HG03196 (cell line): ENCODE measurements at regions not wholly inside any gene's neighbourhood (a gene's known extent, or its start where the extent isn't known, plus 50 kb on each side); places are given as distances from the start of the nearest gene placed in this dataset.

ENCODE experiments used
- ATAC-seq: cut with Tn5 transposase; IDR thresholded peaks from one replicate; pipeline ENCODE4 v1.9.1; 2021; ENCODE audit not compliant: unreplicated experiment

GRCh38 chr18:4858379-4859127 lies 338.5 kb downstream of the AKAIN1 start:
- no peak for ATAC-seq

GRCh38 chr18:4854671-4855070 lies 342.4 kb downstream of the AKAIN1 start:
- ATAC-seq: no peak

DNA sequence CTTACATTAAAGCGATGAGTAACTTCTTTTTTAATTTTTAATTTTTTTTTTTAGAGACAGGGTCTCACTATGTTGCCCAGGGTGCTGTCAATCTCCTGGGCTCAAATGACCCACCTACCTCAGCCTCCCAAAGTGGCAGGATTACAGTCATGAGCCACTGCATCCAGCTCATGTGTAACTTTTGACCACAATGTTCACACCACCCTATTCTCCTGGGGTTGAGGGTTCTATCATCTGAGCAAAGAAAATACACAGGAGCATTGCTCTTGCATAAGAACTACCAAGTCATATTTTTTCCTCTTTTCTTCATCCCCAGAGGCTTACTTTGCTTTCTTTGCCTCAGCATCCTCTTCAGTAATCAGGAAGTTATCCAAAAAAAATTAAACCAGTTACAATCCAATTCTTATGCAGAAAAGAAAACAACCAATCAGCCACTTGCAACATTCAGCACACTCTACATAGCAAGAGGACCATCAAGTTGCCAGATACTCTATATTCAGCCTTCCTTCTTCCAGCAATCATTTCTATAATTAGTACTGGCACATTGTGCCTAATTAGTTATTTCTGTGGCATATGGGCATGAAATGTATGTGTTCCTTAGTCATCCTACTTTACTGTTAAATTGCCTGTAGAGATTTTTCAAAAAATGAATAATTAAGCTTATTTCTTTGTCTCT lies 345.6 kb downstream of the AKAIN1 start:
- ATAC-seq: no peak

- ATAC-seq: no peak
Measured at GRCh38 chr18:4847056-4847455, 350.0 kb downstream of the AKAIN1 start.

GRCh38 chr18:4844320-4844719 lies 352.7 kb downstream of the AKAIN1 start:
- no peak for ATAC-seq

DNA sequence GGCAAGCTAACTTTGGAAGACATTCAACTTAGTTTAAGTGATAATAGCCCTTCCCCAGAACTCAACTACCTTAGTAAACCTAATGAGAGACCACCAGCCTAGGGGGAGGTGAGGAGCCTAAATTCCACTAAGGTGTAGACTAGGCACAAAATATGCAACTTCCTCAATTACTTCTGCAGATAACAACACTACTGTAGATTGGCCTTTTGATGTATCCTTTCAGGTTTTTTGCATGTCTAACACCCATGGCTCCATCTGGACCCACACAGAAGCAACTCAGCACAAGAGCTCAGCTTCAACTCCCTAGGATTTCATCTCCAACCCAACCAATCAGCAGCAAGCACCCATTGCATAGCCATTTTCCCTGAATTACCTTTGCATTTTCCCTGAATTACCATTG lies 353.3 kb downstream of the AKAIN1 start:
- no peak for ATAC-seq

DNA sequence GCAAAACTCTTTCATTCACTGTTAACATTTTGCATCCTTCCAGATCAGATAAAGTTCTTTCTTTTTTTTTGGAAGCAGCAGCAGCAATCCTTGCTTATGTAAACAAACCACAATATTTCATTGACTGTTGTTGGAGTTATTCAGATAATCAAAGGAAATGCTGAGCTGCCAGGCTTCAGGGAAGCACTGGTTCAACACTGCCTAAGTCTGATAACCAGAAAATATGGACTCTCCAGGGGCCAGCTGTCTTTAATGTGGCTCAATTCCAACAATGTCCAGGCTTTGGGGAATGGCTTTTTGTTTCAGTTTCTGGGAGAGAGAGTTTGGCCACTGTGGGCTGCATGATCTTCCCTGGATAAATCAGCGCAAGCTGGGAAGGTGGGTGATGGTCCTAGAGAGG lies 354.3 kb downstream of the AKAIN1 start:
- no peak for ATAC-seq

DNA sequence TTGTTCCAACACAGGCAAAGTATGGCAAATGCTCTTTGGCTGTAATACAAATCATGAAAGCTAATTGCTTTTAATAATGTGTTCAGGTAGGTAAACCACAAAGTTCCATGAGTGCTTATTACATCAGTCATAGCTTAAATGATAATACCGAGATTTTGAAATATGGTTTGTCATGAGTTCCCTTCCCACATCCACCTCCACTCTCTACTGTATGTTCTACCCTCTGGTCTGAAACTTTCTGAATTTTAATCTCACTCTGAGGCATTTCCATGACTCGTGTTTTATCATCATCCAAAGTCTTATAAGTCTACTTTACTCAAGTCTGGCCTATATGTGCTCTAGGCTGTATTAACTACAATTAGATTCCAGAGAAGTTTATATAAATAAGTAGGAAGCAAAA lies 354.8 kb downstream of the AKAIN1 start:
- no peak for ATAC-seq

GRCh38 chr18:4839639-4840038 lies 357.4 kb downstream of the AKAIN1 start:
- no peak for ATAC-seq

- ATAC-seq: no peak
Measured at GRCh38 chr18:4836141-4836540, 360.9 kb downstream of the AKAIN1 start.

GRCh38 chr18:4831791-4832375 lies 365.2 kb downstream of the AKAIN1 start:
- ATAC-seq: no peak

DNA sequence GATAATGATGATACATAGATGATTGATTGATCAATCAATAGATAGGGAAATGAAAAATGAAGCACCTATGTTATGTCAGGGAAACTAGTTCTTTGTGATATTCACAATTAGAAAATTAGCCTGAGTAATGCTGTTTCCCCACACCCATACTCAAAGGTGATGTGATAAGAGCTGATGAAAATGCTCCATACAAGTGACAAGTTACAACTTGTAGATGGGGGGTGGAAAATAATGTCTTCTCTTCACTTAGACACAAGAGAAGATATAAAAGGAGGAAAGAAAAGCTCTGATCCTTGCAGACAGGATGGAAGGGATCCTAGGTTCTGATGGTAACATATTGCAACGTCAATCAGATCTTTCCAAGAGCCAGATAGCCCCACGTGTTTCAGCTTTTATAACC lies 365.9 kb downstream of the AKAIN1 start:
- no peak for ATAC-seq

DNA sequence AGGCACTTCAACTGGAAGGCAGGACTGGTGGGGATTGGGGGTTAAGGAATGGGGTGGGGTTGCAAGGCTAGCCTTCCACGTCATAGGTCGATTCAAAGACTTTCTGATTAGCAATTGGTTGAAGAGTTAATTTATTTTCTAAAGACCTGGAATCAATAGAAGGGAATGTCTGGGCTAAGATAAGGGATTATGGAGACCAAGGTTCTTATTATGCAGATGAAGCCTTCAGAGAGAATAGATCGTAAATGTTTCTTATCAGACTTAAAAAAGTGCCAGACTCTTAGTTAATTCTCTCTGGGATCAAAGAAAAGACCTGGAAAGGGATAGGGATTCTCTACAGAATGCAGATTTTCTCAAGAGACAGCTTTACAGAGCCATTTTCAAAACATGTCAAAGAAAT lies 368.0 kb upstream of the DLGAP1 start:
- ATAC-seq: no peak

DNA sequence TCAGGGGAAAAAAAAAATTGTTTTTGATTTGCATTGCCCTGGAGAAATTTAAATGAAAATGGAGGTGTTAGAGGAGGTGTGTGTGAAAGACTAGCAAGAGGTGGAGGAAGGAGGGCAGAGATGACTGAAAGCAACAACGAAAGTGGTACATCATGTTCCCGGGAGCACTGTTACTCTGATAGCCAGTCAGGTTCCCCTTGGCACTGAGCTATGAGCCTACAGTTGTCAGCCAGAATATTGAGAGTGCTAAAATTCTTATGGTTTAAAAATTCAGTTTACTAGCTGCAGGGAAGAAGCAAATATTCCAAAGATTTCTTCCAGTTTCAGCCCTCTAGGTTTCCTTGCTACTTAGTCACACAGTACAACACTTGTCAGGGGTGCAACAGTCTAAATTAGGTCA lies 366.7 kb upstream of the DLGAP1 start:
- ATAC-seq: no peak

DNA sequence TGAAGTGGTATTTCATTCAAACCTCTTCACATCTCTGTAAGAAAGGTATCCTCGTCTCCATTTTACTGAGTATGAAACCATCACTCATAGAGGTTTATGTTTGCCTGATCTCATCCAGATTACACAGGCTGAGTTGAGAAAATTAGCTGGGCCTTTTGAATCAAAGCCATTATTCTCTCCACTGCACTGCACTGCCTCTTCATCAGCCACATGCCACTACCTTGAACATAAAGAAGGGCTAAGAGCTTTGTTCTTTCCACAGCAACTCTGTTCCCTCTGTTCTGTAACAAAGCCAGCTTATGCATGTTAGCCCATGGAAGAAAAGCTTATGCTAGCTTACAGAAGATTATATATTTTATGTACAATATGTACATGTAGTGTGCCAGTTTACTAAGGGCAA lies 362.6 kb upstream of the DLGAP1 start:
- ATAC-seq: no peak

DNA sequence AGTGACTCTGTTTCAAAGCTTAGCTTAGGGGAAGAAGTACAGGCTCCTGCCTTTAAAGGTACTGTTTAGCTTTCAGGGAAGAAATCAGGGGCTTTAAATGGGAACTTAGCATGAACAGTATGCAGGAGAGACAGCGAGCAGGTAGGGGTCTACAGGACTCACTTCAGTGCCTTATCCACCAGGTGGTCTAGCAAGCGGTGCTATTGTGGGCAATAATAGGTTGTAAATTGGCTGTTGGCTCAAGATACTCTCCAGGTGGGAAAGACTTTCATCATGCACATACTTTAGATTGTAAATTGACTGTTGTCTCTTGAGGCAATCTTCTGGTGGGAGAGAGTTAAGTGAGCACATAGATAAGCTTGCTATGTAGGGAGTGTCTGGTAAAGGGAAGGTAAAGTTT lies 358.6 kb upstream of the DLGAP1 start:
- ATAC-seq: no peak

DNA sequence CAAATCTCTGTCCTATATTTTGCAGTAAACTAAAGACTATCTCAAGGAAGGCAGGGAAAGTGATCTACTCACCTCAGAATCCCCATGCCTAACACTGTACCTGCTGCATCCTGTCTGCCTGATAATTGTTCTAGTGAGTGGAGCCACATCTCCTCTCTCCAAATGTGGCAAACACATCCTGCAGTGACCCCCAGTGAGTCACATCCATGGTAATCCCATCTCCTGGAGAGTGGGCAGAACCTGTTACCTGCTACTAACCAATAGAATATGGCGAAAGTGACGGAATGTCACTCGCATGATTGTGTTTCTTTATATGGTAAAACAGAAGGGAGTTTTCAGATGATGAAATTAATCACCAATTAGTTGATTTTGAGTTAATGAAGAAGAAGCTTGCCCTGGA lies 353.8 kb upstream of the DLGAP1 start:
- ATAC-seq: no peak

GRCh38 chr18:4807604-4808293 lies 352.6 kb upstream of the DLGAP1 start:
- ATAC-seq: no peak

GRCh38 chr18:4806331-4806730 lies 351.2 kb upstream of the DLGAP1 start:
- ATAC-seq: no peak

DNA sequence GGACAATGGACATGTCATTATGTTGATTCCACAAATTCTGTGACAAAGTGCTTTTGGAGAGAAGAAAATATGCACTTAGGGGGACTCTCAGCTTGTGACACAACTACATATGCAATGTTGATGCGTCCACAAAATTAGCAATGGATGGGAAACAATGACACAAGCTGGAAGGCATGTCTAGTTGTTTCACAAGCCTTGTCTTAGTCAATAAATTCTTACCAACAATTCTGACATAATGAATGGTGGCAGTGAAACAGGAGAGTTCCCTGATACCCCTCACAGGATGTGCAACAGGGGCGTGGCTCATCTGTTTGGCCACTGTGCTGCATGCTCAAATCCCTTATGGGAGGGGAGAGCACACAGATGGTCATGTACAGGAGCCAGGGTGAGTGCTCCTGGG lies 347.2 kb upstream of the DLGAP1 start:
- ATAC-seq: no peak

DNA sequence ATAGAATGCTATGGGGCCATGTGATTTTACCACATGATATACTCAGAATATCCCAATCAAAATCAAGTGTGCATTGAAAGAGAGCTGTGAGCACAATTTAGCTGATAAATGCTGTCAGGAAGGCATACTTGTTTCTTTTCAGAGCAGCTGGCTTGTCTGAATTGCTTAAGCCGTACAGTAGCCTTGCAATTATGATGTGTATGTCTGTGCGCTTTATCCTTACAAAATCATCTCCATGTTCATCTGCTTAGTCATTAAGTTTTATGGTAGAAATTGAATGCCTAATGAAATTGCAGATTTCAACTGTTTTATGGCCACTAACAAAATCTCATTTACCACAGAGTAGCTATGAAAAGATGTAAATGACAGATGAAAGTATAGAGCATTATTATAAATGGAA lies 346.0 kb upstream of the DLGAP1 start:
- ATAC-seq: no peak
